HEK293 (cell line): ENCODE measurements at regions not wholly inside any gene's neighbourhood (a gene's known extent, or its start where the extent isn't known, plus 50 kb on each side); places are given as distances from the start of the nearest gene placed in this dataset.

Source experiments
- GFI1B ChIP-seq: fragments of 450-650 bp; formaldehyde crosslinking; IDR thresholded peaks from 2 replicates; pipeline ENCODE4 v1.5.1; 2016; ENCODE audit warnings: missing biosample characterization, missing genetic modification characterization
- PRDM4 ChIP-seq: fragments of 450-650 bp; formaldehyde crosslinking; IDR thresholded peaks from 2 replicates; pipeline ENCODE4 v1.5.1; 2017; ENCODE audit warnings: missing biosample characterization, missing genetic modification characterization
- TSHZ1 ChIP-seq: fragments of 450-650 bp; formaldehyde crosslinking; IDR thresholded peaks from 2 replicates; pipeline ENCODE4 v1.5.1; 2016; ENCODE audit warnings: missing biosample characterization, missing genetic modification characterization, borderline replicate concordance
- YY1 ChIP-seq: fragments of 450-650 bp; formaldehyde crosslinking; IDR thresholded peaks from 2 replicates; pipeline ENCODE4 v1.5.1; 2018; ENCODE audit warnings: missing biosample characterization, missing genetic modification characterization
- ZBTB7A ChIP-seq: fragments of 450-650 bp; formaldehyde crosslinking; IDR thresholded peaks from 2 replicates; pipeline ENCODE4 v1.5.1; 2016; ENCODE audit warnings: low read depth, missing biosample characterization, missing genetic modification characterization
- TF ChIP-seq, protein P1 (sequence below): fragments of 450-650 bp; formaldehyde crosslinking; IDR thresholded peaks from 2 replicates; pipeline ENCODE4 v1.5.1; 2016; ENCODE audit warnings: missing biosample characterization, missing genetic modification characterization

DNA sequence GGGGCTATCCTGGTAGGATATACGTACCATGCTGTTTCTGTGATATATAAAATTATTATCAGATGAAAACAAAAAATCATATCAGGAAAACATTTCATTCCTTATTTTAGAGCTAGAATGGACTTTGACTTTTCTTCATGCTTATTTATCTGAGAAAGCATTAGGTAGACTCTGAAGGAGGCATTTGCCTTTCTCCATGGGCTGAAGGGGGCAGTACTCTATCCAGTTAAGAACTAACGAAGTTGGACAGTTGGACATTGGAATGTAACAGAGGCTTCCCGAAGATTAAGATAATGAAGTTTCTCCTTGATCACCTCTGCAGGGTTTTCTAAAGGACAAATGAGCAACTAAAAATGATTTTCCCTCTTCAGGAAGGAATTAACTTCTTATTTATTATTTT is 233.9 kb downstream of the SAMD5 start:
- no peak for TF ChIP-seq PRDM4 (tag by site-specific recombination)
- TF ChIP-seq, protein P1, sequence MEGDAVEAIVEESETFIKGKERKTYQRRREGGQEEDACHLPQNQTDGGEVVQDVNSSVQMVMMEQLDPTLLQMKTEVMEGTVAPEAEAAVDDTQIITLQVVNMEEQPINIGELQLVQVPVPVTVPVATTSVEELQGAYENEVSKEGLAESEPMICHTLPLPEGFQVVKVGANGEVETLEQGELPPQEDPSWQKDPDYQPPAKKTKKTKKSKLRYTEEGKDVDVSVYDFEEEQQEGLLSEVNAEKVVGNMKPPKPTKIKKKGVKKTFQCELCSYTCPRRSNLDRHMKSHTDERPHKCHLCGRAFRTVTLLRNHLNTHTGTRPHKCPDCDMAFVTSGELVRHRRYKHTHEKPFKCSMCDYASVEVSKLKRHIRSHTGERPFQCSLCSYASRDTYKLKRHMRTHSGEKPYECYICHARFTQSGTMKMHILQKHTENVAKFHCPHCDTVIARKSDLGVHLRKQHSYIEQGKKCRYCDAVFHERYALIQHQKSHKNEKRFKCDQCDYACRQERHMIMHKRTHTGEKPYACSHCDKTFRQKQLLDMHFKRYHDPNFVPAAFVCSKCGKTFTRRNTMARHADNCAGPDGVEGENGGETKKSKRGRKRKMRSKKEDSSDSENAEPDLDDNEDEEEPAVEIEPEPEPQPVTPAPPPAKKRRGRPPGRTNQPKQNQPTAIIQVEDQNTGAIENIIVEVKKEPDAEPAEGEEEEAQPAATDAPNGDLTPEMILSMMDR (tag by site-specific recombination), result no peak
- TF ChIP-seq GFI1B (tag by site-specific recombination), result no peak
- TF ChIP-seq ZBTB7A (tag by site-specific recombination), result no peak
- no peak for TF ChIP-seq TSHZ1 (tag by site-specific recombination)
- no peak for TF ChIP-seq YY1 (tag by site-specific recombination)
